GM23338 (cell line): ENCODE measurements at regions not wholly inside any gene's neighbourhood (a gene's known extent, or its start where the extent isn't known, plus 50 kb on each side); places are given as distances from the start of the nearest gene placed in this dataset.

ENCODE experiments used
- ATAC-seq: fragments of 200-7000 bp; cut with Tn5 transposase; 3 replicates; pipeline ENCODE4 v1.9.1; 2020
- DNase-seq: peaks from one replicate; pipeline ENCODE4 v3.0.0-alpha.2; 2015; ENCODE audit warnings: low spot score
- H2AFZ ChIP-seq: fragments of 200-600 bp; sonication (generic); 2 replicates; pipeline ENCODE4 v1.8.0; 2016; ENCODE audit warnings: antibody characterized with exemption, mild to moderate bottlenecking, moderate library complexity
- H3F3A ChIP-seq: fragments of 200-600 bp; sonication (generic); replicated peaks from 2 replicates; pipeline ENCODE4 v1.8.0; 2017; ENCODE audit warnings: antibody characterized with exemption, mixed run types, low read depth
- H3K27ac ChIP-seq: fragments of 200-600 bp; sonication (generic); 2 replicates; pipeline ENCODE4 v1.6.1; 2016; ENCODE audit warnings: low read depth
- H3K27me3 ChIP-seq: fragments of 200-600 bp; sonication (generic); 2 replicates; pipeline ENCODE4 v1.8.0; 2016; ENCODE audit warnings: mild to moderate bottlenecking, mixed run types, moderate library complexity; ENCODE audit not compliant: insufficient read depth
- H3K36me3 ChIP-seq: fragments of 200-600 bp; sonication (generic); 2 replicates; pipeline ENCODE4 v1.8.0; 2016; ENCODE audit warnings: mild to moderate bottlenecking; ENCODE audit not compliant: insufficient read depth
- H3K4me1 ChIP-seq: fragments of 200-600 bp; sonication (generic); 2 replicates; pipeline ENCODE4 v1.8.0; 2016; ENCODE audit warnings: mild to moderate bottlenecking, moderate library complexity; ENCODE audit not compliant: insufficient read depth
- H3K4me2 ChIP-seq: fragments of 200-600 bp; sonication (generic); 2 replicates; pipeline ENCODE4 v1.7.1; 2017; ENCODE audit warnings: mixed run types
- H3K4me3 ChIP-seq: fragments of 200-600 bp; sonication (generic); 2 replicates; pipeline ENCODE4 v1.6.1; 2016; ENCODE audit warnings: mixed run types
- H3K79me2 ChIP-seq: fragments of 200-600 bp; sonication (generic); replicated peaks from 2 replicates; pipeline ENCODE4 v1.8.0; 2017; ENCODE audit warnings: mild to moderate bottlenecking; ENCODE audit not compliant: insufficient read depth
- H3K9me2 ChIP-seq: fragments of 200-600 bp; sonication (generic); 2 replicates; pipeline ENCODE4 v1.8.0; 2017; ENCODE audit not compliant: insufficient read depth
- H4K20me1 ChIP-seq: fragments of 200-600 bp; sonication (generic); replicated peaks from 2 replicates; pipeline ENCODE4 v1.8.0; 2017; ENCODE audit warnings: mild to moderate bottlenecking; ENCODE audit not compliant: insufficient read depth
- H3K27ac Mint-ChIP-seq: 2 replicates; pipeline ENCODE4 v1.8.0; 2020; ENCODE audit warnings: inconsistent platforms, mild to moderate bottlenecking, moderate library complexity, mixed read lengths
- H3K27me3 Mint-ChIP-seq: 3 replicates; pipeline ENCODE4 v1.8.0; 2022; ENCODE audit warnings: low read depth, mild to moderate bottlenecking, moderate library complexity, mixed read lengths, inconsistent platforms; ENCODE audit not compliant: insufficient read depth, poor library complexity
- H3K36me3 Mint-ChIP-seq: 3 replicates; pipeline ENCODE4 v1.8.0; 2021; ENCODE audit warnings: low read depth, mild to moderate bottlenecking, inconsistent platforms, moderate library complexity, mixed read lengths
- H3K4me1 Mint-ChIP-seq: 3 replicates; pipeline ENCODE4 v1.8.0; 2020; ENCODE audit warnings: mild to moderate bottlenecking, inconsistent platforms, mixed read lengths
- H3K4me3 Mint-ChIP-seq: 3 replicates; pipeline ENCODE4 v1.8.0; 2021; ENCODE audit warnings: moderate library complexity, mild to moderate bottlenecking, inconsistent platforms, mixed read lengths
- H3K9me3 Mint-ChIP-seq: 3 replicates; pipeline ENCODE4 v1.8.0; 2020; ENCODE audit warnings: moderate library complexity, mild to moderate bottlenecking, inconsistent platforms, mixed read lengths
- CREB1 ChIP-seq: fragments of 250-450 bp; sonication (Bioruptor Pico); IDR thresholded peaks from 2 replicates; pipeline ENCODE4 v1.5.0; 2020; ENCODE audit warnings: low read depth, mild to moderate bottlenecking, moderate library complexity
- CTCF ChIP-seq, 2 experiments: fragments of 200-600 bp in 1 of 2; sonication (generic) in 1 of 2; conservative IDR thresholded peaks; 2 replicates each; pipeline versions ENCODE4 v1.5.1 to v1.6.1; 2016 to 2017; ENCODE audit warnings: antibody characterized with exemption in 2 of 2, low read depth in 2 of 2, mild to moderate bottlenecking in 2 of 2, moderate library complexity in 1 of 2
- ETS1 ChIP-seq: IDR thresholded peaks from 2 replicates; pipeline ENCODE4 v1.6.1; 2016; ENCODE audit warnings: antibody characterized with exemption
- EZH2 ChIP-seq: fragments of 200-600 bp; sonication (generic); IDR thresholded peaks from one replicate; pipeline ENCODE4 v1.8.0; 2017; ENCODE audit warnings: antibody characterized with exemption, mild to moderate bottlenecking, low read depth; ENCODE audit not compliant: unreplicated experiment
- JUNB ChIP-seq: IDR thresholded peaks from one replicate; pipeline ENCODE4 v1.6.1; 2016; ENCODE audit warnings: antibody characterized with exemption; ENCODE audit not compliant: unreplicated experiment
- NANOG ChIP-seq: IDR thresholded peaks from 2 replicates; pipeline ENCODE4 v1.6.1; 2016; ENCODE audit warnings: antibody characterized with exemption, borderline replicate concordance
- REST ChIP-seq: IDR thresholded peaks from one replicate; pipeline ENCODE4 v1.6.1; 2018; ENCODE audit warnings: antibody characterized with exemption; ENCODE audit not compliant: unreplicated experiment
- STAT1 ChIP-seq: IDR thresholded peaks from one replicate; pipeline ENCODE4 v1.6.1; 2016; ENCODE audit warnings: antibody characterized with exemption; ENCODE audit not compliant: unreplicated experiment
- ZNF114 ChIP-seq: fragments of 250-450 bp; sonication (Bioruptor Pico); IDR thresholded peaks from 2 replicates; pipeline ENCODE4 v1.5.0; 2020; ENCODE audit warnings: mild to moderate bottlenecking, moderate library complexity
- ZNF331 ChIP-seq: fragments of 250-450 bp; sonication (Bioruptor Pico); IDR thresholded peaks from 2 replicates; pipeline ENCODE4 v1.5.0; 2020; ENCODE audit warnings: low read depth, mild to moderate bottlenecking, moderate library complexity
- ZNF462 ChIP-seq: fragments of 250-450 bp; sonication (Bioruptor Pico); IDR thresholded peaks from 2 replicates; pipeline ENCODE4 v1.5.0; 2020; ENCODE audit warnings: mild to moderate bottlenecking, moderate library complexity

GRCh38 chr10:10824591-10825148 lies 193.0 kb upstream of the CELF2 start (continued):
- no peak for TF ChIP-seq ETS1
- no peak for TF ChIP-seq ZNF331 (CRISPR knock-in tag)
- no peak for TF ChIP-seq CTCF (conservative IDR thresholded peaks at IDR 0.05; ENCODE audit: low read depth in 2 of 2)
- no peak for TF ChIP-seq NANOG
- TF ChIP-seq EZH2, result no peak
- TF ChIP-seq ZNF114 (CRISPR knock-in tag), result no peak
- no peak for TF ChIP-seq JUNB
- no peak for TF ChIP-seq STAT1
- no peak for TF ChIP-seq CREB1 (CRISPR knock-in tag)

- H3K27me3 Mint-ChIP-seq, result no peaks in the 10 kb centered on the region
- H2AFZ ChIP-seq, result no peak overlapping the region; the same call in 1 of the 2 replicates
- H3K27ac Mint-ChIP-seq, result no peak overlapping the region
- H3K4me2 ChIP-seq, result no peak overlapping the region
- H3K4me1 ChIP-seq, result peaks cover 3% of the 10 kb centered on the region; the same call in 1 of the 2 replicates
- peaks cover 1% of the 10 kb centered on the region; the same call in 1 of the 2 replicates for H3K9me2 ChIP-seq
- H3K4me3 Mint-ChIP-seq, result no peak overlapping the region
- peaks cover 10% of the 10 kb centered on the region; the same call in 2 of the 3 replicates for H3K4me1 Mint-ChIP-seq
- H4K20me1 ChIP-seq, result no peaks in the 10 kb centered on the region
- no peaks in the 10 kb centered on the region for H3F3A ChIP-seq
- H3K36me3 ChIP-seq, result no peaks in the 10 kb centered on the region
- H3K36me3 Mint-ChIP-seq, result no peaks in the 10 kb centered on the region
- H3K79me2 ChIP-seq, result no peaks in the 10 kb centered on the region
- DNase-seq, result no peak
- H3K9me3 Mint-ChIP-seq, result no peaks in the 10 kb centered on the region; the same call in 2 of the 3 replicates
- ATAC-seq, result no peak
- no peak overlapping the region for H3K27ac ChIP-seq
- no peaks in the 10 kb centered on the region for H3K27me3 ChIP-seq
- H3K4me3 ChIP-seq, result no peak overlapping the region
- TF ChIP-seq EZH2, result no peak
- TF ChIP-seq NANOG, result no peak
- TF ChIP-seq ZNF462 (CRISPR knock-in tag), result no peak
- no peak for TF ChIP-seq JUNB
- TF ChIP-seq ZNF331 (CRISPR knock-in tag), result no peak
- TF ChIP-seq REST, result no peak
- no peak for TF ChIP-seq ZNF114 (CRISPR knock-in tag)
- TF ChIP-seq STAT1, result no peak
Measured at GRCh38 chr10:10826125-10826524, 191.5 kb upstream of the CELF2 start.
